WTC11 (cell line): ENCODE measurements at regions not wholly inside any gene's neighbourhood (a gene's known extent, or its start where the extent isn't known, plus 50 kb on each side); places are given as distances from the start of the nearest gene placed in this dataset.

Experiments
- ATAC-seq: fragments of 200-7000 bp; cut with Tn5 transposase; 2 replicates; pipeline ENCODE4 v1.10.0; 2021; ENCODE audit warnings: mild to moderate bottlenecking, moderate library complexity
- CTCF ChIA-PET: fragments of 300-600 bp; sonication (Branson Sonifier 250); formaldehyde crosslinking; loops from one replicate; lab custom pipeline; 2021; ENCODE audit warnings: antibody characterized with exemption; lab: Charles Lee
- POLR2A ChIA-PET: fragments of 350-600 bp; sonication (Branson Sonifier 250); formaldehyde crosslinking; loops from one replicate; lab custom pipeline; 2021; ENCODE audit warnings: antibody characterized with exemption; lab: Charles Lee
- DNase-seq: peaks from one replicate; pipeline ENCODE4 v3.0.0; 2021; ENCODE audit warnings: low spot score
- H3K27ac Mint-ChIP-seq: 2 replicates; pipeline ENCODE4 v1.8.0; 2021; ENCODE audit warnings: mixed read lengths
- H3K27me3 Mint-ChIP-seq: 2 replicates; pipeline ENCODE4 v1.8.0; 2021; ENCODE audit warnings: low read depth, mild to moderate bottlenecking, moderate library complexity, mixed read lengths
- H3K36me3 Mint-ChIP-seq: 2 replicates; pipeline ENCODE4 v1.8.0; 2021; ENCODE audit warnings: mixed read lengths
- H3K4me1 Mint-ChIP-seq: 2 replicates; pipeline ENCODE4 v1.8.0; 2022; ENCODE audit warnings: mixed read lengths
- H3K4me3 Mint-ChIP-seq: 2 replicates; pipeline ENCODE4 v1.8.0; 2021; ENCODE audit warnings: mild to moderate bottlenecking, moderate library complexity, mixed read lengths
- H3K9me3 Mint-ChIP-seq: 2 replicates; pipeline ENCODE4 v1.8.0; 2021; ENCODE audit warnings: mixed read lengths
- AFF4 ChIP-seq: sonication (generic); formaldehyde crosslinking; IDR thresholded peaks from 2 replicates; pipeline ENCODE4 v1.8.1; 2023; ENCODE audit warnings: mild to moderate bottlenecking, missing genetic modification reagents, borderline replicate concordance
- ATF1 ChIP-seq: sonication (generic); formaldehyde crosslinking; IDR thresholded peaks from 2 replicates; pipeline ENCODE4 v1.8.1; 2023; ENCODE audit warnings: mild to moderate bottlenecking, moderate library complexity, missing genetic modification reagents
- E2F1 ChIP-seq: sonication (generic); formaldehyde crosslinking; IDR thresholded peaks from 2 replicates; pipeline ENCODE4 v1.8.0; 2022; ENCODE audit warnings: mild to moderate bottlenecking, missing genetic modification reagents
- FOXK1 ChIP-seq: sonication (generic); formaldehyde crosslinking; IDR thresholded peaks from 2 replicates; pipeline ENCODE4 v1.8.0; 2022; ENCODE audit warnings: mild to moderate bottlenecking, moderate library complexity, missing genetic modification reagents
- GABPB1 ChIP-seq: sonication (generic); formaldehyde crosslinking; IDR thresholded peaks from 2 replicates; pipeline ENCODE4 v1.8.1; 2023; ENCODE audit warnings: mild to moderate bottlenecking, missing genetic modification reagents
- GRHL2 ChIP-seq: fragments of 250-450 bp; sonication (Bioruptor Pico); IDR thresholded peaks from 2 replicates; pipeline ENCODE4 v1.8.0; 2022; ENCODE audit warnings: mild to moderate bottlenecking, moderate library complexity; ENCODE audit not compliant: insufficient replicate concordance, severe bottlenecking
- GTF2I ChIP-seq: fragments of 250-450 bp; sonication (Bioruptor Pico); conservative IDR thresholded peaks from 2 replicates; pipeline ENCODE4 v1.4.0; 2021; ENCODE audit warnings: mild to moderate bottlenecking
- KAT7 ChIP-seq: sonication (generic); formaldehyde crosslinking; IDR thresholded peaks from 2 replicates; pipeline ENCODE4 v1.8.1; 2023; ENCODE audit warnings: missing genetic modification reagents, mild to moderate bottlenecking, borderline replicate concordance
- PREB ChIP-seq: sonication (generic); formaldehyde crosslinking; IDR thresholded peaks from 2 replicates; pipeline ENCODE4 v1.8.1; 2022; ENCODE audit warnings: mild to moderate bottlenecking, missing genetic modification reagents, moderate library complexity, borderline replicate concordance
- RORB ChIP-seq: fragments of 250-450 bp; sonication (Bioruptor Pico); IDR thresholded peaks from 2 replicates; pipeline ENCODE4 v1.9.0; 2021; ENCODE audit warnings: mild to moderate bottlenecking
- SMAD3 ChIP-seq: sonication (generic); formaldehyde crosslinking; IDR thresholded peaks from 2 replicates; pipeline ENCODE4 v1.8.0; 2022; ENCODE audit warnings: missing genetic modification reagents, mild to moderate bottlenecking, borderline replicate concordance
- TP53 ChIP-seq: sonication (generic); formaldehyde crosslinking; IDR thresholded peaks from 2 replicates; pipeline ENCODE4 v1.8.1; 2023; ENCODE audit warnings: mild to moderate bottlenecking, missing genetic modification reagents
- ZNF138 ChIP-seq: sonication (generic); formaldehyde crosslinking; conservative IDR thresholded peaks from 2 replicates; pipeline ENCODE4 v1.8.1; 2022; ENCODE audit warnings: mild to moderate bottlenecking, moderate library complexity, missing genetic modification reagents
- ZNF219 ChIP-seq: sonication (generic); formaldehyde crosslinking; IDR thresholded peaks from 2 replicates; pipeline ENCODE4 v1.8.0; 2023; ENCODE audit warnings: missing genetic modification reagents, mild to moderate bottlenecking, borderline replicate concordance
- ZNF263 ChIP-seq: sonication (generic); formaldehyde crosslinking; IDR thresholded peaks from 2 replicates; pipeline ENCODE4 v1.8.1; 2022; ENCODE audit warnings: low read depth, mild to moderate bottlenecking, moderate library complexity, missing genetic modification reagents
- ZNF423 ChIP-seq: fragments of 250-450 bp; sonication (Bioruptor Pico); IDR thresholded peaks from 2 replicates; pipeline ENCODE4 v2.1.2; 2022; ENCODE audit warnings: mild to moderate bottlenecking, moderate library complexity
- ZNF532 ChIP-seq: fragments of 250-450 bp; sonication (Bioruptor Pico); IDR thresholded peaks from 2 replicates; pipeline ENCODE4 v1.9.0; 2021; ENCODE audit warnings: mild to moderate bottlenecking, borderline replicate concordance
- TF ChIP-seq, protein P1 (sequence below): sonication (generic); formaldehyde crosslinking; conservative IDR thresholded peaks from 2 replicates; pipeline ENCODE4 v1.8.1; 2022; ENCODE audit warnings: mild to moderate bottlenecking, missing genetic modification reagents
- TF ChIP-seq, protein P2 (sequence below): sonication (generic); formaldehyde crosslinking; IDR thresholded peaks from 2 replicates; pipeline ENCODE4 v1.8.0; 2022; ENCODE audit warnings: mild to moderate bottlenecking, missing genetic modification reagents

DNA sequence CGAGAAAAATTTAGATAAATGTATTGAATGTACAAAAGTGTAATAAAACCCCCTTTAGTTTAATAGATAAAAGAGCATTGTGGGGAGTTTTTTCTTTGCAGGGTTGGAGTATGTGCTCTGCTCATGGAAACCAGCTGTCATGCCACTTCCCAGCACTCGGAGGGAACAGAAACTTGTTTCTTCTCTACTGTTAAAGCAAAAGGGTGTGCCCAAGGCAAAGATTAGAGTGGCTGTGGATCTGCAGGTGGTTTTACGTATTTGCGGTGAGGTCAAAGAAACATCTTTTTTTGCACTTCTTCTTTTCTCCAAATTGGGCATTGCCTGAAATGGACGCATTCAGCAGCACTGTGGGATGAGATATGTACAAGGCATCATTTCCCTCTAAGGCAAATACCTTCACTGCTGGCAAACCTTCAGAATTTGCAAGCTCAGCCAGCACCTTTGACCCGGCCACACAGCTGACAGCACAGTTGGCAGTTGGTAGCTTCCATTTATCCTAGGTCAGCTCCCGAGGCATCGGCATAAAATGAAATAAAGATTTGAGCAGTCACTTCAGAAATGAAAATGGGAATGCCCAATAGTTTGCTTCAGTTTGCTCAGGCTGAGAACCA is 178.4 kb upstream of the EYA4 start:
- POLR2A ChIA-PET: no interaction called here
- CTCF ChIA-PET: no interaction called here
- no peak for DNase-seq
- Mint-ChIP-seq H3K27me3 (no peaks in the 10 kb centered on the region), H3K4me3 (no peak overlapping the region), H3K36me3 (no peaks in the 10 kb centered on the region), H3K9me3 (no peaks in the 10 kb centered on the region), H3K4me1 (no peaks in the 10 kb centered on the region), H3K27ac (no peak overlapping the region)
- no peak for ATAC-seq
- TF ChIP-seq RORB: no peak

DNA sequence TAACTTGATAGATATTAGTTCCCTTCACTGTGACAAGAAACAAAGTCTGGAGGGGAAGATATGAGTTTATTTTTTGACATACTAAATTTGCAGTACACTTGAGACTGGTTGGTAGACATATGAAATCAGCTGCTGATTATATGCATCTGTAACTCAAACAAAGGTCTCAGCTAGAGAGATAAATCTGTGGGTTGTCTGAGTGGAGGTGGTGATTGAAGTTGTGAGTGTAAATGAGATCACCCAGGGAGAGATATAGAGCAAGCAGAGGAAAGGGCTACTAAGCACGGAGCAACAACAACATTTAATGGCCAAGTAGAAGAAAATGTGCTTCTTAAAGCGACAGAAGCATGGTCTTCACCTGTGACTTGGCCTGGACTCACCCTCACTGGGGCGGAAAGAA is 173.2 kb upstream of the EYA4 start:
- Mint-ChIP-seq H3K27ac (no peak overlapping the region), H3K27me3 (no peaks in the 10 kb centered on the region), H3K36me3 (no peaks in the 10 kb centered on the region), H3K4me3 (no peak overlapping the region), H3K9me3 (no peaks in the 10 kb centered on the region), H3K4me1 (no peaks in the 10 kb centered on the region)
- TF ChIP-seq ZNF423 (CRISPR knock-in tag): no peak
- no peak for TF ChIP-seq AFF4 (CRISPR knock-in tag)
- TF ChIP-seq GRHL2 (CRISPR knock-in tag): no peak
- no peak for TF ChIP-seq ZNF532
- no peak for TF ChIP-seq GABPB1 (CRISPR knock-in tag)
- no peak for TF ChIP-seq ZNF138 (CRISPR knock-in tag)
- TF ChIP-seq SMAD3 (CRISPR knock-in tag): no peak
- no peak for TF ChIP-seq GTF2I
- no peak for TF ChIP-seq KAT7 (CRISPR knock-in tag)
- TF ChIP-seq E2F1 (CRISPR knock-in tag): no peak
- TF ChIP-seq PREB (CRISPR knock-in tag): no peak
- no peak for TF ChIP-seq ZNF219 (CRISPR knock-in tag)
- TF ChIP-seq, protein P1, sequence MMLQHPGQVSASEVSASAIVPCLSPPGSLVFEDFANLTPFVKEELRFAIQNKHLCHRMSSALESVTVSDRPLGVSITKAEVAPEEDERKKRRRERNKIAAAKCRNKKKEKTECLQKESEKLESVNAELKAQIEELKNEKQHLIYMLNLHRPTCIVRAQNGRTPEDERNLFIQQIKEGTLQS (CRISPR knock-in tag): no peak
- TF ChIP-seq, protein P2, sequence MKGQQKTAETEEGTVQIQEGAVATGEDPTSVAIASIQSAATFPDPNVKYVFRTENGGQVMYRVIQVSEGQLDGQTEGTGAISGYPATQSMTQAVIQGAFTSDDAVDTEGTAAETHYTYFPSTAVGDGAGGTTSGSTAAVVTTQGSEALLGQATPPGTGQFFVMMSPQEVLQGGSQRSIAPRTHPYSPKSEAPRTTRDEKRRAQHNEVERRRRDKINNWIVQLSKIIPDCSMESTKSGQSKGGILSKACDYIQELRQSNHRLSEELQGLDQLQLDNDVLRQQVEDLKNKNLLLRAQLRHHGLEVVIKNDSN (CRISPR knock-in tag): no peak
- TF ChIP-seq FOXK1 (CRISPR knock-in tag): no peak
- TF ChIP-seq ZNF263 (CRISPR knock-in tag): no peak
- no peak for TF ChIP-seq ATF1 (CRISPR knock-in tag)
- no peak for TF ChIP-seq TP53 (CRISPR knock-in tag)
- ATAC-seq (no peak), DNase-seq (no peak)
- ChIA-PET POLR2A (no interaction called here), CTCF (no interaction called here)
